A673 (cell line): ENCODE measurements at regions not wholly inside any gene's neighbourhood (a gene's known extent, or its start where the extent isn't known, plus 50 kb on each side); places are given as distances from the start of the nearest gene placed in this dataset.

Source experiments
- BruUV-seq: library from RNA; stranded (reverse); fragments of 400-500 nt; replicated peaks from 2 replicates; lab custom pipeline; 2021; lab: Mats Ljungman, UMichigan
- CTCF ChIA-PET: fragments of 300-600 bp; sonication (Branson Sonifier 250); formaldehyde crosslinking; loops from one replicate; lab custom pipeline; 2022; ENCODE audit warnings: antibody characterized with exemption; lab: Charles Lee
- POLR2A ChIA-PET: fragments of 300-600 bp; sonication (Branson Sonifier 250); formaldehyde crosslinking; loops from one replicate; lab custom pipeline; 2022; ENCODE audit warnings: antibody characterized with exemption; ENCODE audit not compliant: low non-redundant PET; lab: Charles Lee
- DNase-seq: peaks from one replicate; pipeline ENCODE4 v3.0.0-alpha.2; 2015; ENCODE audit warnings: low spot score
- H3K27ac ChIP-seq: fragments of 200-600 bp; sonication (generic); 2 replicates; pipeline ENCODE4 v1.5.1; 2016; ENCODE audit warnings: mixed run types, low read depth, mild to moderate bottlenecking, mixed read lengths, antibody characterized with exemption, low read length; ENCODE audit not compliant: poor library complexity, severe bottlenecking
- H3K27me3 ChIP-seq: fragments of 200-600 bp; sonication (generic); replicated peaks from 2 replicates; pipeline ENCODE4 v1.6.1; 2017; ENCODE audit warnings: mixed run types, low read depth, mild to moderate bottlenecking, mixed read lengths, antibody characterized with exemption, low read length; ENCODE audit not compliant: insufficient read depth, poor library complexity
- H3K36me3 ChIP-seq: fragments of 200-600 bp; sonication (generic); 2 replicates; pipeline ENCODE4 v1.6.1; 2016; ENCODE audit warnings: mixed run types, mild to moderate bottlenecking, mixed read lengths, antibody characterized with exemption, low read length; ENCODE audit not compliant: insufficient read depth, poor library complexity, severe bottlenecking
- H3K4me1 ChIP-seq: fragments of 200-600 bp; sonication (generic); 2 replicates; pipeline ENCODE4 v1.6.1; 2017; ENCODE audit warnings: mixed run types, mild to moderate bottlenecking, mixed read lengths, antibody characterized with exemption, low read length; ENCODE audit not compliant: insufficient read depth, poor library complexity, severe bottlenecking
- H3K4me3 ChIP-seq: fragments of 200-600 bp; sonication (generic); 2 replicates; pipeline ENCODE4 v1.5.1; 2016; ENCODE audit warnings: low read depth, mixed run types, mild to moderate bottlenecking, mixed read lengths, low read length; ENCODE audit not compliant: poor library complexity, severe bottlenecking
- H3K9me3 ChIP-seq: fragments of 200-600 bp; sonication (generic); 2 replicates; pipeline ENCODE4 v1.6.1; 2016; ENCODE audit warnings: mixed run types, low read depth, mild to moderate bottlenecking, mixed read lengths, antibody characterized with exemption, low read length; ENCODE audit not compliant: poor library complexity, severe bottlenecking
- CTCF ChIP-seq: fragments of 300-800, 200-600 bp; sonication (generic); conservative IDR thresholded peaks from 2 replicates; pipeline ENCODE4 v1.5.1; 2017; ENCODE audit warnings: low read depth, mild to moderate bottlenecking, antibody characterized with exemption, low read length, moderate library complexity, mixed read lengths
- EZH2 ChIP-seq: fragments of 200-600 bp; sonication (generic); IDR thresholded peaks from 2 replicates; pipeline ENCODE4 v1.6.1; 2017; ENCODE audit warnings: borderline replicate concordance, low read depth, mild to moderate bottlenecking, mixed read lengths, antibody characterized with exemption, low read length; ENCODE audit not compliant: poor library complexity, severe bottlenecking
- intact Hi-C: fragments of 100-400 bp; cut with micrococcal nuclease; formaldehyde crosslinking; loops from one replicate; pipeline ENCODE4 v1.10.0; 2022; ENCODE audit not compliant: unreplicated experiment

- CTCF ChIA-PET, result no interaction called here
Observed at GRCh38 chr14:75341620-75342019, 63.0 kb downstream of the FOS start.

DNA sequence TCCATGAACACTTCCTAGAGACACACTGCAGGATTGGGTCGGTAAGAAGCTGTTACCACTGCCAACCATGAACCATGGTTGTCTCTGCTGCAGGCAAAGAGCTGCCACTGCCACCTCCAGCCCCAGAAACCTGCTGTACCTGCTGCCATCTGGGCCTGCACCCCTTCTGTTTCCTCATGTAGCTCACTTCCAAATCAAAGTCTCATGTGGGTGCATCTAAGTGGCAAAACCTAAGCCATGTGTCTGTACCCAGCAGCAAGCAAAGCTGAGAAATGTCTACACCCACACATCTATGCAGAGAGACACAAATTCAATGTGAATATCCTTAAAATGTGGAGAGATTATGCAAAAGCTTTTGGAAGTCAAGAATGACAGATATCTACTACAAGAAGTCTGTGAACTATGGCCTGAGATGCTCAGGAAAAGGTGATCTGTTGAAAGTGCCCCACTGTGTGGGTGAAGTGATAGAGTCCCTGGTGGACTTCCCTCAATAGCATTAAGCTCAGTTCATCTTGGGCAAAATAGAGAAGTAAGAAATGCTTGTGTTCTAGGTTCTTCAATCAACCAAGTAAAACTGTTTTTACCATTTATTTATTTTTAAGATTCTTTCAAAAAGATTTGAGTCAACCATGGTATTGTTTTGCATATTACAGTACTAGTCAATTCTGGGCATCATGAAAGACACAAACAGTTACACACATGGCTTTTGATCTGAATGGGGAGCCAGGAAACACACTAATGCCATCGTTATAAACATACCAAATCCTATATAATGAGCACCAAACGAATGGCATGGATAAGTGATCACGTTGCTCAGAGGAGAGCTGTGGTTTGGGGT lies 64.4 kb downstream of the FOS start:
- Histone ChIP-seq H3K4me3 (no peak overlapping the region), H3K9me3 (no peaks in the 10 kb centered on the region), H3K27me3 (no peaks in the 10 kb centered on the region), H3K27ac (no peak overlapping the region), H3K36me3 (no peaks in the 10 kb centered on the region), H3K4me1 (peaks cover 13% of the 10 kb centered on the region)
- CTCF ChIA-PET, result no interaction called here
- no peak for TF ChIP-seq EZH2
- no peak for TF ChIP-seq CTCF
- intact Hi-C loops, result no loop called here
- no peak for DNase-seq
- POLR2A ChIA-PET, result no interaction called here
- no TSS peak for BruUV-seq

More at GRCh38 chr14:75341620-75342019, 63.0 kb downstream of the FOS start:
- Histone ChIP-seq H3K4me1 (peaks cover 13% of the 10 kb centered on the region), H3K4me3 (no peak overlapping the region), H3K36me3 (no peaks in the 10 kb centered on the region), H3K27ac (no peak overlapping the region), H3K9me3 (no peaks in the 10 kb centered on the region), H3K27me3 (no peaks in the 10 kb centered on the region)
- POLR2A ChIA-PET, result no interaction called here
- no peak for DNase-seq
- TF ChIP-seq EZH2 (no peak), CTCF (no peak)
- intact Hi-C loops, result no loop called here
- BruUV-seq, result no TSS peak

DNA sequence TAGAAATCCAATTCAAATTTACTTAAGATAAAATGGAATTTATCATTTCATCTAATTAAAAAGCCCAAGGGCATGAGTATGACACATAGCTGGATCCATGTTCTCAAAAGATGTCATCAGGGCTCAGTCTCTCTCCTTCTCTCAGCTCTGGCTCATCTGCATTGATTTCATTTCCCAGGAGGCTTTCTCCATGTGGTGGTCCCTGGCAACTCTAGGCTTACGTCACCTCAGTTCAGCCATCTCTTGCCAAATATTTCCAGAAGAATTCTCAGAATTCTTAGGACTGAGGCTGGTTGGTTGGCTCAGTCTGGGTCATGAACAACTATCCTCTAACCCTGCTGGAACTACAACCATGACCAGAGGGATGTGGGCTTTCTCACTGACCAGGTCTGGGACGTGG lies 65.3 kb downstream of the FOS start:
- peaks cover 13% of the 10 kb centered on the region for H3K4me1 ChIP-seq
- no peak overlapping the region for H3K4me3 ChIP-seq
- intact Hi-C loops, result no loop called here
- no peak overlapping the region for H3K27ac ChIP-seq
- DNase-seq, result no peak
- no peaks in the 10 kb centered on the region for H3K9me3 ChIP-seq
- no peaks in the 10 kb centered on the region for H3K27me3 ChIP-seq
- ChIA-PET CTCF (no interaction called here), POLR2A (no interaction called here)
- H3K36me3 ChIP-seq, result no peaks in the 10 kb centered on the region
- no TSS peak for BruUV-seq
- TF ChIP-seq CTCF, result no peak
- no peak for TF ChIP-seq EZH2
